ENCODE measurements at regions not wholly inside any gene's neighbourhood (a gene's known extent, or its start where the extent isn't known, plus 50 kb on each side); places are given as distances from the start of the nearest gene placed in this dataset.

DNA sequence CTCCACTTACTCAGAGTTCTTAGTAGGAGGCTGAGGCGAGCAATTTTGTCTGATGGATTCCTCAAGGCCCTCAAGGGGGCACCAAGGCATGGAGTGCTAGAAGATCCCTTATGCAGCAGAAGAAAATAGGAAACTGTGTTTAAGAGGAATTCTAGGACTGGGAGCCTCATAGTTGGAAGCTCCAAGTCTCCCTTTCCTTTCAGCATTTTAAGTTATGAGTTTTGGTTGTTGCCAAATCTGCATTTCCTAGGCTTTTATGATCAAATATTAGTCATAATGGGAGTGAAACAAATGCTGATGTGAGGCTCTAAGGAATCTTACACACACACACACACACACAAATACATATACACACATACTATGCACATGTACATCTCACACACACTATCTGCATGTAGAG lies 714.0 kb downstream of the UTRN start:
- DNase-seq: no peak

DNA sequence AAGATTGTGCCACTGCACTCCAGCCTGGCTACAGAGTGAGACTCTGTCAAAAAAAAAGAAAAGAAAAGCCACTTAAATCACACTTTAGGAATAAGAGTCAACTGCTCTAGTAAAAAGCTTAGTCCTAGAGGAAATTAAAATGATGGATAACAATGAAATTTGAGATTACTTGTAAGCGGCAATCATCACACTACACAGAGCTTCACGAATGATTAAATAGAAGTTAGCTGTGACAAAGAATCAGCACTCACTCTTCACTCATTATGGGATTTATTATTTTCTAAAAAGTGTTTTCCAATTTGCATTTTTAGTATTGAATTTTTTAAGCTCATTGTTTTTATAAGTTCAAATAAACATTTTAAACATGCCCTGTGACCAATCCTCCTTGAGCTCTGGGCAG lies 718.0 kb downstream of the UTRN start:
- DNase-seq: no peak

GRCh38 chr6:145006914-145007313 lies 721.8 kb downstream of the UTRN start:
- DNase-seq: no peak

- no peak for DNase-seq
Measured at GRCh38 chr6:145008715-145009114, 723.6 kb downstream of the UTRN start.

GRCh38 chr6:145009711-145010110 lies 724.6 kb downstream of the UTRN start:
- no peak for DNase-seq

DNA sequence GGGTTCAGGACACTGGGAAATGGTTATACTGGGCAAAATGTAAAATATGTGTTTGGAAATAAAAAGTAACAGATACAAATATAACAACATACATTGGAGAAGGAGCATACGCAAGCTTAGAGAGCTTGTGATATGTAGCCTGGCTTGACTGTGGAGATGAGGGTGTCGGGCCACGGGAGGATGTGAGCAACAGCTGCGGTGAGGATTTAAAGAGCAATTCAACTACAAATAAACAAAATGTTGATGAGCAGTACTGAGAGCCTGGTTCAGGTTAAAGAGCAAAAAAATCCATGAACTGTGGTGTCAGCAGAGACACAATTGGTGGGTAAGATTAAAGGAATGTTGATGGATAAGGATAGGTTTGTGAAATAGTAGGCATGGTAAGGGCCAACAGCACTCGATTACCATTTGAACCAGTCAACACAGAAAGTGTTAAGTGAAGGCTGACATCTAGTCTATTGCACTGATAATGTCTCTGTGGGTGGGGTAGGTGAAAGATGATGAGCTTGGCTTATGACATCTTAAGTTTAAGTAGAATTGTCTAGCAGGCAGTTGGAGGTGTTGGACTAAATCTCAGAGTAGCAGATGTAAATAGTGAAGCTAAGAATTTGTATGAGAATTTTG lies 723.2 kb downstream of the EPM2A start:
- DNase-seq: no peak

- DNase-seq: peak; percentile 54
Measured at GRCh38 chr6:145015739-145016558, 719.4 kb downstream of the EPM2A start.

- no peak for DNase-seq
Measured at GRCh38 chr6:145017051-145017450, 718.3 kb downstream of the EPM2A start.

DNA sequence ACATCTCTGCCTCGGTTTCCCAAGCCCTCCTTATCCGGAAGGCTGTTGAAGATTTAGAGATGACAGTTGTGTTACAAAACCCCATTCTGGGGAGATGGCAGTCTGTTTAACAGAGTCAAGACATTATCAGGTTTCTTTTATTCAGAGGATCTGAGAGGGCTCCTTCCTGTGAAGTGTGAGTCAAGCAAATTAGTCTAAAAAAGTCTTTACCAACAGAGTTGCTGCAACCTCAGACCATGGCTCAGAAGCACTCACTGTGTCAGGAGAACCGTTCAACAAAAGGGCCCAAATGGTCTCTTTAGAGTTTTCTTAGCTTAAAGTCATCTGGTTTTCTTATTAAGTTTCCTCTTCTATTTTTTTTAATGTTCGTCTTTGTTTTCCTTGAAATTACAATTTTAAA lies 717.8 kb downstream of the EPM2A start:
- no peak for DNase-seq

GRCh38 chr6:145018027-145018426 lies 717.3 kb downstream of the EPM2A start:
- DNase-seq: no peak

DNA sequence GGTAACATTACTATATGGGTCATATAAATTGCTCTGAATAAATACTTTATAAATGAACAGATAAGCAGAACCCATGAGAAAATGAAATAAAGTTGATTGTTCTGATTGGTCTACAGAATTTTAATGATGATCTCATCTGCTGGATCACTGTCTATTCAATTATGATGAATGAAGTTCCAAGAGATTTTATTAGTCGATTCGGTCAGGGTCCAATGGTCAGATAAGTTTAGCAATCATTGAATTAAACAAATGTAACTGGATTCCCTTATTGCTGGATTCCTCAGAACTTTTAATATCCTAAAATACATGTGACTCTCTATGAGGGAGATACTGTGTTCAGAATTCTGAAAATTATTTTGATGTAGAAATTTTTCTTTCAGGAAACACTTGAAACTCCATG lies 715.2 kb downstream of the EPM2A start:
- no peak for DNase-seq

- no peak for DNase-seq
Measured at GRCh38 chr6:145020543-145020942, 714.8 kb downstream of the EPM2A start.

DNA sequence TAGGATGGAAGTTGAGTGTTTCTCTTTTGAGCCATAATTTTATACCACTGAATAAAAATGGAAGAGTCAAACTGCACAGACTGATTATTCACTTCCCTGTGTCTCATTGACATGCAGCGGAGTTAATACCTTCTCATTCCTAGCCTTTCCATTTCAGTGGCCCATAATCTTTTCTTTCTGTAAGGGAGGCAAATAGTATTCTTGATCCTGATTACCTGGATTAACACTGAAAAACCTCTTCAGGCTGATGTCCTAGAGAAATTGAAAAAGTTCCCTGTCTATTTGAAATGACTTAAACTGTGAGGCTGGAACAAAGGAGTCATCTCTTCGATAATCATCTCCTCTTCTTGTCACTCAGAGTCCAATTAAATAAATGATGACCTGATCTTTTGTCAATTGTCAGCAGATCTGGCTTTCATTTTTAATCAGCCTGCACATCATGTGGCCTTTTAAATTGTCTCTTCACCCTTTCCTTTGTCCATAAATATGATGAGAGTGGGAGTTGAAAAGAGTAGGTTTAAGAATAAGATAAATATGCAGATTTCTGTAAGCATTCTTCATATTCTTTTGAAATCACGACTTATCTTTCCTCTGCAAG lies 713.0 kb downstream of the EPM2A start:
- no peak for DNase-seq

GRCh38 chr6:145023116-145023726 lies 712.1 kb downstream of the EPM2A start:
- no peak for DNase-seq

- no peak for DNase-seq
Measured at GRCh38 chr6:145025488-145025887, 709.8 kb downstream of the EPM2A start.

DNA sequence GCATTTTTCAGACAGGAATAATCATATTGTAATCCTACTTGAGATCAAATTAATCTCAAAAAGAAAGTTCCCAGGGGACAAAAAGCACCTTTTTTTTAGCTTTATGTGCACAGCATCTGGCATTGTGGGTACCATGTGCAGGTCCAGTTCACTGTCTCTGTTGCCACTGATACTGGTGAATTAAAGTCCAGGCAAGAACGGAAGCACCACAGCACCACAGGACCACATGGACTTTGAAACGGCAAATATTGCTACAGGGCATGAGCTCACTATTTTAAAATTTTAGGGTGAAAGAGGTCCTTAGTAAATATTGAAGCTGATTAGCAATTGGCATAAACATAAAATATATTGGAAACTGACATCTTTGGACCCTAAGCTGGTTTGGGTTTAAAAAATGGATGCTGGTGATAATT lies 709.0 kb downstream of the EPM2A start:
- DNase-seq: no peak

DNA sequence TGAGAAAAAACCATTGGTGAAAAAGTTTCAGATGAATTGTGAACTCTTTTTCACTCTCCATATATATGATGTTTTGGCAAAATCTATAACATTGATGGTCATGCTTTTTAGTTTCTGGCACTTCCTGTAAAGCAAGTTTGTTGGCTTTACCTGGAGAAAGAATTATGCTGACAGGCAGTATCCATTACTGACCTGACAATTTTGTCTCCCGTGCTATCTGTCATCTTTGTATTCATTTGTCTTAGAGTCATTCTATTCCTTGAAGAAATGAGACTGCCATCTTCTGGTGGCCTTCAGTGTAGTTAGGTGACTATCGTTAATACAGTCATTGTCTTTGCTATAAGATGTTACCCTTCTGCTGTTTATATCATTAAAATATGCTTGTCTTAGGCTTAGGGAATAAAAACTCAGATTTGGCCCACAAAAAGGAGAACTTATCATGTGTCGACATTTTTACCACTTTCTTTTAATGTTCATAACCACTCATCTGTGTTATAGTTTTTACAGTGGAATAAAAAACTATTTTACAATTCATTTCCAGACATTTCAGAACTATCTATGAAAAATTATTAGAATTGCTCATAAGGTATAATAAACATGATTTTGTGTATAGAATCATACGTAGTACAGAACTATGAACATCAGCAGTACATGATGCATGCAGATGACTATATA lies 707.0 kb downstream of the EPM2A start:
- peak; percentile 76 for DNase-seq

- DNase-seq: no peak
Measured at GRCh38 chr6:145031001-145031400, 704.3 kb downstream of the EPM2A start.

- no peak for DNase-seq
Measured at GRCh38 chr6:145031962-145032361, 703.4 kb downstream of the EPM2A start.

DNA sequence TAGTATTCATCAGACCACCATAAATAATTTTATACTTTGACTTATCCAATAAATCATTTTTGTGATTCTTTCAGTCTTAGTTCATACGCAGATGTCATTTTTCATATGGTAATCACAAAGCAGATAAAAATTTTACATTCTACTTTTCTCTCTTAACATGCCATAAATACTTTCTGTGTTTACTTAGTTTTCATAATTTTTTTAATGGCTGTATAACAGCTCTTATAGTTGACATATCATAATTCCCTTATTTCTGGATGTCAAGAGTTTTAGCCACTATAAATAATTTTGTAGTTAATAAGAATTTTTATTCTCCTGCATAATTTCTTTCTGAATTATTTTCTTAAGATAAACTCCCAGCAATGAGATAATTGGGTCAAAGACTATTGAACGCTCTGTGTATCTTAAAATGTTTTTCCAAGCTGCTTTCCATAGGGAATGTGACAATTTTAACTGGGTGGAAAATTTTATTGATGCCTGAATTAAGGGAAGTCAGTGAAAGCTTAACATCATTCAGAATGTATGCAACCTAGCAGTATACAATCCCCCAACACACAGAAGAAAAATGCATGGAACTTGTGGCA lies 702.7 kb downstream of the EPM2A start:
- DNase-seq: no peak

- no peak for DNase-seq
Measured at GRCh38 chr6:145034664-145035063, 700.7 kb downstream of the EPM2A start.

DNA sequence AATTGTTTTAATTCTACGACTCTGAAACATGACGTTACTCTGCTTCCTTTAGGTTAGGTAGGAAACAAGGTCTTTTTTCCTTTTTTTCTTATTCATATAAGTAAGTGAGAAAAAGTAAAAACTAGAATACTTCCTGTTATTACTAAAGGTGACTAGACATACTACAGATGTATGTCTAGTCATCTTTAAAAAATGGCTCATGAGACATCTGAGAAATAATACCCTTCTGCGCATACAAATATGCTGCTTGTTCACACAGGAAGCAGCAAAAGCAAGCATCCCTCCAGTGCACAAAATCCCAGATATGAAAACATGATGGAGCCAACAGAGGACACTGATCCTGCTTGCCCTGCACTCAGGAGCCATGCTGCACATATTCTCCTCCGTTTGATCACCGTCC lies 699.1 kb downstream of the EPM2A start:
- no peak for DNase-seq
